Smooth muscle cell (in vitro differentiated cells): ENCODE measurements at regions not wholly inside any gene's neighbourhood (a gene's known extent, or its start where the extent isn't known, plus 50 kb on each side); places are given as distances from the start of the nearest gene placed in this dataset.

Source experiments
- DNase-seq: peaks from one replicate; lab custom pipeline; 2025; ENCODE audit not compliant: unreplicated experiment; lab: John Stamatoyannopoulos, UW
- H2AFZ ChIP-seq: fragments of 200-600 bp; sonication (generic); 2 replicates; pipeline ENCODE4 v1.6.0; 2016; ENCODE audit warnings: antibody characterized with exemption, low read depth, mild to moderate bottlenecking
- H3F3A ChIP-seq: fragments of 200-600 bp; sonication (generic); 2 replicates; pipeline ENCODE4 v1.6.0; 2017; ENCODE audit warnings: antibody characterized with exemption, low read depth
- H3K27ac ChIP-seq: fragments of 200-600 bp; sonication (generic); 2 replicates; pipeline ENCODE4 v1.5.1; 2016; ENCODE audit warnings: low read depth, mild to moderate bottlenecking
- H3K27me3 ChIP-seq: fragments of 200-600 bp; sonication (generic); 2 replicates; pipeline ENCODE4 v1.6.1; 2016; ENCODE audit warnings: low read depth, mild to moderate bottlenecking
- H3K36me3 ChIP-seq: fragments of 200-600 bp; sonication (generic); 2 replicates; pipeline ENCODE4 v1.5.1; 2016; ENCODE audit warnings: low read depth
- H3K4me1 ChIP-seq: fragments of 200-600 bp; sonication (generic); 2 replicates; pipeline ENCODE4 v1.5.1; 2016; ENCODE audit warnings: low read depth
- H3K4me2 ChIP-seq: fragments of 200-600 bp; sonication (generic); 2 replicates; pipeline ENCODE4 v1.6.0; 2016; ENCODE audit warnings: mild to moderate bottlenecking
- H3K4me3 ChIP-seq: fragments of 200-600 bp; sonication (generic); 2 replicates; pipeline ENCODE4 v1.5.1; 2016; ENCODE audit warnings: mild to moderate bottlenecking
- H3K79me2 ChIP-seq: fragments of 200-600 bp; sonication (generic); 2 replicates; pipeline ENCODE4 v1.6.0; 2016; ENCODE audit warnings: low read depth, mild to moderate bottlenecking
- H3K9ac ChIP-seq: fragments of 200-600 bp; sonication (generic); 2 replicates; pipeline ENCODE4 v1.6.0; 2016; ENCODE audit warnings: low read depth
- H3K9me3 ChIP-seq: fragments of 200-600 bp; sonication (generic); replicated peaks from 2 replicates; pipeline ENCODE4 v1.5.1; 2016; ENCODE audit warnings: low read depth
- H4K20me1 ChIP-seq: fragments of 200-600 bp; sonication (generic); 2 replicates; pipeline ENCODE4 v1.6.0; 2016; ENCODE audit warnings: low read depth
- WGBS: methylation state at CpG from one replicate; pipeline ENCODE4 v1.1.7; 2016; ENCODE audit warnings: low lambda C conversion rate; 5-methylcytosine and 5-hydroxymethylcytosine counted together
- TF ChIP-seq, protein P1 (sequence below): fragments of 200-600 bp; sonication (generic); IDR thresholded peaks from 2 replicates; pipeline ENCODE4 v1.5.1; 2017; ENCODE audit warnings: borderline replicate concordance, mild to moderate bottlenecking, antibody characterized with exemption; ENCODE audit not compliant: insufficient read depth, poor library complexity, severe bottlenecking

DNA sequence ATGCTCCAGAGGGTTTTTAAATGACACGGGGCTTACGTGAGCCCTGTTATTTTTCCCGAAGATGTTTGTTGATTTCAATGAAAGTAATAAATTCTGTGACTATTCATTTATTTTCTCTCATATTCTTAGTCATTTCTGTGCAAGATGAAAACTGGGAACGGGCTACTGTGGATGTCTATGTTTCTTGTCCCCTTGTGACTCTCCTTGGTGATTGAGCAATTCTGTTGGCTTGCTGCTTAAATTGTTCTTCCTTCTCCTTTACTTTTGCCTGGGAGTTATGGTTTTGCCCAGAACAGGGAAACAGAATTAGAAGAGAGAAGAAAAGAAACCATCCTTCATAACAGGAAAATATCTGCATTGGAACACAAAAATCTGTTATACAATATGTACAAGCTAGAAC lies 508.2 kb upstream of the DSEL start:
- no peak overlapping the region for H2AFZ ChIP-seq

DNA sequence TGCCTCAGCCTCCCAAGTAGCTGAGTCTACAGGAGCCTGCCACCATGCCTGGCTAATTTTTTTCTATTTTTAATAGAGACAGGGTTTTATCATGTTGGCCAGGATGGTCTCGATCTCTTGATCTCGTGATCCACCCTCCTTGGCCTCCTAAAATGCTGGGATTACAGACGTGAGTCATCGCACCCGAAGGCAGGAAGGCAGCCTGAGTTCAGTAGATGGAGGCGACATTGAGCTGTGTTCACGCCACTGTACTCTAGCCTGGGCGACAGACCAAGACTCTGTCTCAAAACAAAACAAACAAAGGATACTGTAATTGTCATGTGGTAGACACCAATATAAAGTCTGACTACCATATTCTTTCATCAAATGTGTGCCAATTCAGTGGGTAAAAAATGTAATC lies 500.9 kb upstream of the DSEL start:
- Histone ChIP-seq H3K27ac (no peak overlapping the region), H3K4me2 (no peak overlapping the region), H3K79me2 (no peaks in the 10 kb centered on the region), H3K27me3 (no peaks in the 10 kb centered on the region), H3K36me3 (no peaks in the 10 kb centered on the region), H3K4me3 (no peak overlapping the region), H3K4me1 (no peaks in the 10 kb centered on the region), H2AFZ (no peak overlapping the region), H3F3A (no peaks in the 10 kb centered on the region), H3K9ac (no peak overlapping the region), H3K9me3 (no peaks in the 10 kb centered on the region), H4K20me1 (no peaks in the 10 kb centered on the region)
- TF ChIP-seq, protein P1, sequence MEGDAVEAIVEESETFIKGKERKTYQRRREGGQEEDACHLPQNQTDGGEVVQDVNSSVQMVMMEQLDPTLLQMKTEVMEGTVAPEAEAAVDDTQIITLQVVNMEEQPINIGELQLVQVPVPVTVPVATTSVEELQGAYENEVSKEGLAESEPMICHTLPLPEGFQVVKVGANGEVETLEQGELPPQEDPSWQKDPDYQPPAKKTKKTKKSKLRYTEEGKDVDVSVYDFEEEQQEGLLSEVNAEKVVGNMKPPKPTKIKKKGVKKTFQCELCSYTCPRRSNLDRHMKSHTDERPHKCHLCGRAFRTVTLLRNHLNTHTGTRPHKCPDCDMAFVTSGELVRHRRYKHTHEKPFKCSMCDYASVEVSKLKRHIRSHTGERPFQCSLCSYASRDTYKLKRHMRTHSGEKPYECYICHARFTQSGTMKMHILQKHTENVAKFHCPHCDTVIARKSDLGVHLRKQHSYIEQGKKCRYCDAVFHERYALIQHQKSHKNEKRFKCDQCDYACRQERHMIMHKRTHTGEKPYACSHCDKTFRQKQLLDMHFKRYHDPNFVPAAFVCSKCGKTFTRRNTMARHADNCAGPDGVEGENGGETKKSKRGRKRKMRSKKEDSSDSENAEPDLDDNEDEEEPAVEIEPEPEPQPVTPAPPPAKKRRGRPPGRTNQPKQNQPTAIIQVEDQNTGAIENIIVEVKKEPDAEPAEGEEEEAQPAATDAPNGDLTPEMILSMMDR, result no peak
- 84% methylated on average over 8 of the region's 8 CpGs for WGBS
- no peak for DNase-seq

More for the DNA sequence above, 508.2 kb upstream of the DSEL start:
- TF ChIP-seq, protein P1, result no peak
- Histone ChIP-seq H3K4me1 (no peaks in the 10 kb centered on the region), H3F3A (no peaks in the 10 kb centered on the region), H4K20me1 (no peaks in the 10 kb centered on the region), H3K4me3 (no peak overlapping the region), H3K27me3 (no peaks in the 10 kb centered on the region), H3K36me3 (no peaks in the 10 kb centered on the region), H3K9me3 (no peaks in the 10 kb centered on the region), H3K27ac (no peak overlapping the region), H3K4me2 (no peak overlapping the region), H3K9ac (no peak overlapping the region), H3K79me2 (no peaks in the 10 kb centered on the region)
- 93% methylated on average over 4 of the region's 4 CpGs for WGBS
- DNase-seq, result no peak

DNA sequence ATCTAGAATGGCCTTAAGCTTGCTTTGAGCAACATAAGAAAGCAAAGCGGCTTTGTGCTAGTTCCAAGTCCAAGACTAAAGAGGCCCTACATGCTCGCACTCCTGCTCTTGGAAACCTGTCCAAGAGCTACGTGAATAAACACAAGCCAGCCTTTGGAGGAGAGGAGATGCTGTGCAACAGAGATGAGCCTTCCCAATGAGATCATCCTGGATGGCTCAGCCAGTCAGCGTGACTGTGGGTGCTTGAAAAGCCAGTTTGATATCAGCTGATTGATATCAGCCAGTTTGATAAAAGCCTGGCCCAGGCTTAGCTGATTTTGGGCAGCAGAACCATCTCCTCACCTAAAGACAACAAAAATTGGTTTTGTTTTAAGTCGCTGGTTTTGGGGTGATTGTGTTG lies 481.0 kb upstream of the DSEL start:
- no peak overlapping the region for H3K9ac ChIP-seq
- H3K4me3 ChIP-seq, result no peak overlapping the region
- H3K36me3 ChIP-seq, result no peaks in the 10 kb centered on the region
- no peak overlapping the region for H2AFZ ChIP-seq
- no peaks in the 10 kb centered on the region for H3K27me3 ChIP-seq
- H3K79me2 ChIP-seq, result no peaks in the 10 kb centered on the region
- no peak overlapping the region for H3K27ac ChIP-seq
- H3F3A ChIP-seq, result no peaks in the 10 kb centered on the region
- H3K9me3 ChIP-seq, result no peaks in the 10 kb centered on the region
- TF ChIP-seq, protein P1, result no peak
- H3K4me2 ChIP-seq, result no peak overlapping the region
- no peaks in the 10 kb centered on the region for H4K20me1 ChIP-seq
- no peaks in the 10 kb centered on the region for H3K4me1 ChIP-seq
- no peak for DNase-seq
- WGBS, result 73% methylated on average over 5 of the region's 5 CpGs

DNA sequence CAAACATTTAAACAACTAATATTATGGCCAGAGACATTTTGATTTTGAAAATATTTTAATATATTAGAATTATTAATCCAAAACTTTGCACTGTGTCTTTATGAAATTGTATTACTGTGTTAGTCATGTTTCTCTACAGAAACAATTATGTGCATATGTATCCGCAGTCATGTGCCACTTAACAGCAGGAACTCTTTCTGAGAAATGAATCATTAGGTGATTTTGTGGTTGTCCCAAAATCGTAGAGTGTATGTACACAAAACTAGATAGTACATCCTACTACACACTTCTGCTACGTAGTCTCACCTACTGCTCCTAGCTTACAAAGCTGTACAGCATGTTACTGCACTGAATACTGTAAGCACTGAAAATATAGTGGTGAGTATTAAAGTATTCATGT lies 479.2 kb upstream of the DSEL start:
- Histone ChIP-seq H3K36me3 (no peaks in the 10 kb centered on the region), H3K27ac (no peak overlapping the region), H3K9me3 (no peaks in the 10 kb centered on the region), H3K79me2 (no peaks in the 10 kb centered on the region), H3F3A (no peaks in the 10 kb centered on the region), H3K9ac (no peak overlapping the region), H3K4me2 (no peak overlapping the region), H3K4me3 (no peak overlapping the region), H3K27me3 (no peaks in the 10 kb centered on the region), H2AFZ (no peak overlapping the region), H3K4me1 (no peaks in the 10 kb centered on the region), H4K20me1 (no peaks in the 10 kb centered on the region)
- 90% methylated on average over 3 of the region's 3 CpGs for WGBS
- TF ChIP-seq, protein P1, result no peak
- DNase-seq, result no peak
